Mesenchymal stem cell (in vitro differentiated cells and primary cell): ENCODE measurements at regions not wholly inside any gene's neighbourhood (a gene's known extent, or its start where the extent isn't known, plus 50 kb on each side); places are given as distances from the start of the nearest gene placed in this dataset.

Source experiments
- DNase-seq: peaks from one replicate; pipeline ENCODE4 v3.0.0-alpha.2; 2013
- H2AFZ ChIP-seq: one replicate; pipeline ENCODE4 v1.6.1; 2013; ENCODE audit warnings: low read depth, mild to moderate bottlenecking, control low read depth, inconsistent platforms, low read length, moderate library complexity
- H2AK5ac ChIP-seq: 2 replicates; pipeline ENCODE4 v1.6.1; 2013; ENCODE audit warnings: low read length, moderate library complexity, mild to moderate bottlenecking, inconsistent platforms; ENCODE audit not compliant: severe bottlenecking
- H2BK120ac ChIP-seq: one replicate; pipeline ENCODE4 v1.6.1; 2013; ENCODE audit warnings: low read depth, mild to moderate bottlenecking, inconsistent platforms, low read length, moderate library complexity
- H2BK12ac ChIP-seq, 2 experiments: one replicate each; pipeline ENCODE4 v1.6.1; 2013; ENCODE audit warnings: inconsistent platforms in 2 of 2, low read length in 2 of 2, mild to moderate bottlenecking in 2 of 2, moderate library complexity in 2 of 2, control low read depth in 1 of 2
- H2BK15ac ChIP-seq: one replicate; pipeline ENCODE4 v1.6.1; 2013; ENCODE audit warnings: mild to moderate bottlenecking, low read depth, inconsistent platforms; ENCODE audit not compliant: poor library complexity, severe bottlenecking
- H2BK5ac ChIP-seq: 2 replicates; pipeline ENCODE4 v1.6.1; 2013; ENCODE audit warnings: low read depth, mild to moderate bottlenecking, low read length, control low read depth, inconsistent platforms; ENCODE audit not compliant: poor library complexity, severe bottlenecking
- H3K14ac ChIP-seq, 2 experiments: one replicate each; pipeline ENCODE4 v1.6.1; 2013; ENCODE audit warnings: inconsistent platforms in 2 of 2, low read length in 2 of 2, control low read depth in 1 of 2, mild to moderate bottlenecking in 1 of 2, moderate library complexity in 1 of 2
- H3K18ac ChIP-seq, 2 experiments: one replicate each; pipeline ENCODE4 v1.6.1; 2013; ENCODE audit warnings: inconsistent platforms in 2 of 2, low read length in 2 of 2, control low read depth in 1 of 2, low read depth in 1 of 2, mild to moderate bottlenecking in 1 of 2
- H3K23ac ChIP-seq, 2 experiments: one replicate each; pipeline ENCODE4 v1.6.1; 2013; ENCODE audit warnings: inconsistent platforms in 2 of 2, low read length in 2 of 2, mild to moderate bottlenecking in 2 of 2, moderate library complexity in 2 of 2, control low read depth in 1 of 2
- H3K27ac ChIP-seq: 2 replicates; pipeline ENCODE4 v1.5.1; 2013; ENCODE audit warnings: mild to moderate bottlenecking, moderate library complexity, low read length, control low read depth, inconsistent platforms; ENCODE audit not compliant: poor library complexity, severe bottlenecking
- H3K27me3 ChIP-seq, 2 experiments: 2 replicates each; pipeline versions ENCODE4 v1.6.1 to v1.7.0; 2013; ENCODE audit warnings: low read length in 2 of 2, mild to moderate bottlenecking in 2 of 2, moderate library complexity in 2 of 2, control low read depth in 1 of 2, inconsistent platforms in 1 of 2; ENCODE audit not compliant: control insufficient read depth in 1 of 2, insufficient read depth in 1 of 2
- H3K36me3 ChIP-seq, 2 experiments: 2 replicates each; pipeline versions ENCODE4 v1.6.1 to v1.7.0; 2013; ENCODE audit warnings: low read length in 2 of 2, control low read depth in 1 of 2, inconsistent platforms in 1 of 2, low read depth in 1 of 2, mild to moderate bottlenecking in 1 of 2; ENCODE audit not compliant: insufficient read depth in 2 of 2, control insufficient read depth in 1 of 2
- H3K4ac ChIP-seq, 2 experiments: one replicate each; pipeline ENCODE4 v1.6.1; 2013; ENCODE audit warnings: inconsistent platforms in 2 of 2, low read length in 2 of 2, mild to moderate bottlenecking in 2 of 2, moderate library complexity in 2 of 2, control low read depth in 1 of 2, low read depth in 1 of 2
- H3K4me1 ChIP-seq: 2 replicates; pipeline ENCODE4 v1.6.1; 2013; ENCODE audit warnings: low read depth, low read length, control low read depth; ENCODE audit not compliant: control insufficient read depth, insufficient read depth
- H3K4me2 ChIP-seq: 2 replicates; pipeline ENCODE4 v1.6.1; 2013; ENCODE audit warnings: low read length, mild to moderate bottlenecking, inconsistent platforms; ENCODE audit not compliant: poor library complexity, severe bottlenecking
- H3K4me3 ChIP-seq, 2 experiments: 2 replicates each; pipeline versions ENCODE4 v1.5.1 to v1.7.0; 2013; ENCODE audit warnings: low read length in 2 of 2, mild to moderate bottlenecking in 2 of 2, control low read depth in 1 of 2, low read depth in 1 of 2; ENCODE audit not compliant: insufficient read depth in 1 of 2
- H3K79me1 ChIP-seq: replicated peaks from 2 replicates; pipeline ENCODE4 v1.6.1; 2013; ENCODE audit warnings: mild to moderate bottlenecking, control low read depth, low read length, inconsistent platforms; ENCODE audit not compliant: poor library complexity, severe bottlenecking
- H3K9ac ChIP-seq: 2 replicates; pipeline ENCODE4 v1.7.0; 2013; ENCODE audit warnings: mild to moderate bottlenecking, low read length, moderate library complexity
- H3K9me3 ChIP-seq: 2 replicates; pipeline ENCODE4 v1.7.0; 2013; ENCODE audit warnings: mild to moderate bottlenecking, low read length; ENCODE audit not compliant: control insufficient read depth
- H4K8ac ChIP-seq: one replicate; pipeline ENCODE4 v1.6.1; 2013; ENCODE audit warnings: inconsistent platforms, mild to moderate bottlenecking, low read length, moderate library complexity
- H4K91ac ChIP-seq: one replicate; pipeline ENCODE4 v1.6.1; 2013; ENCODE audit warnings: mild to moderate bottlenecking, low read length, inconsistent platforms
- WGBS: methylation state at CpG from one replicate; pipeline ENCODE4 v1.1.7; 2013; ENCODE audit warnings: mixed read lengths; 5-methylcytosine and 5-hydroxymethylcytosine counted together

DNA sequence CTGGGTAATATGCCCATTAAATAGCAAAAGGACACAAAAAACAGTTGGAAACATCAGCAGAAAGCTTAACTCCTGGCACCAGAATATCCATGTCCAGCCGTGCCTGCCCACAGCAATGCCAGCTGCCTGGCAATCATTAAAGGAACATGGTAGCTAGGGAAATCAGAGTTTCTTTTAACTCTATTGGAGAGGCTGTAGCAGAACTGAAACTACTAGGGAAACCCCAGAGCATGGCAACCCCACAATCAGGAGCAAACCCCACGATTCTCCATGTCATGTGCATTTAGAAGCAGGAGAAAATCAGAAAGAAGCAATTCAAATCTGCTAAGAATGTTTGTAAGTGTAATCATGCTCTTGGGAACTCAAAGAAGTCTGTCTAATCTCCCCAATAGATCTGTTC is 409.0 kb upstream of the SMIM21 start:
- Histone ChIP-seq H2BK15ac (no peak overlapping the region), H3K23ac (no peak overlapping the region), H2BK5ac (no peak overlapping the region), H3K4me2 (no peak overlapping the region), H3K4ac (no peak overlapping the region), H2BK120ac (no peak overlapping the region), H3K36me3 (no peaks in the 10 kb centered on the region), H3K9me3 (no peaks in the 10 kb centered on the region), H3K9ac (no peak overlapping the region), H2AK5ac (no peak overlapping the region), H3K27ac (no peak overlapping the region), H2AFZ (no peak overlapping the region), H3K79me1 (no peaks in the 10 kb centered on the region), H2BK12ac (no peak overlapping the region), H4K8ac (no peak overlapping the region), H4K91ac (no peak overlapping the region), H3K18ac (no peak overlapping the region), H3K14ac (no peak overlapping the region), H3K4me1 (no peaks in the 10 kb centered on the region), H3K4me3 (no peak overlapping the region), H3K27me3 (no peaks in the 10 kb centered on the region)
- no peak for DNase-seq
- WGBS: no CpG with 5 or more reads among the region's 2 CpGs

DNA sequence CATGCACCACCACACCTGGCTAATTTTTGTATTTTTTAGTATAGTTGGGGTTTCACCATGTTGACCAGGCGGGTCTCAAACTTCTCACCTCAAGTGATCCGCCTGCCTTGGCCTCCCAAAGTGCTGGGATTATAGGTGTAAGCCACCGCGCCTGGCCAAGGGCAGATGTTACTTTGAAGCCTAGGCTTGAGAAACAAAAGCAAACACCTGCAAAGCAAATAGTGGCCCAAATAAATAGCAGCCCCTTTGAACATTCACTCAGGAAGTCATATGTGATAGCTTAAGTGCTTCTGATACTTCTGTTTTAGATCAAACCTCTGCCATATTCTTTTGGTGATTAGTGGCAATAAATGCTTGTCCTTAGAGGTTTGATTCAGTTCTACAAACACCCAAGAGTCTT is 404.5 kb upstream of the SMIM21 start:
- no peak overlapping the region for H3K27ac ChIP-seq
- no peak overlapping the region for H3K14ac ChIP-seq
- H3K79me1 ChIP-seq: no peaks in the 10 kb centered on the region
- no peak overlapping the region for H2BK5ac ChIP-seq
- H2AFZ ChIP-seq: no peak overlapping the region
- no peak overlapping the region for H3K18ac ChIP-seq
- H3K36me3 ChIP-seq: no peaks in the 10 kb centered on the region
- no peak overlapping the region for H2BK120ac ChIP-seq
- H3K4ac ChIP-seq: no peak overlapping the region
- no peaks in the 10 kb centered on the region for H3K9me3 ChIP-seq
- DNase-seq: no peak
- no peaks in the 10 kb centered on the region for H3K4me1 ChIP-seq
- WGBS: 83% methylated on average over 2 of the region's 4 CpGs
- H2BK12ac ChIP-seq: no peak overlapping the region
- H3K4me3 ChIP-seq: no peak overlapping the region
- H4K91ac ChIP-seq: no peak overlapping the region
- no peaks in the 10 kb centered on the region for H3K27me3 ChIP-seq
- H3K4me2 ChIP-seq: no peak overlapping the region
- no peak overlapping the region for H3K9ac ChIP-seq
- no peak overlapping the region for H4K8ac ChIP-seq
- H3K23ac ChIP-seq: no peak overlapping the region
- no peak overlapping the region for H2AK5ac ChIP-seq
- no peak overlapping the region for H2BK15ac ChIP-seq

DNA sequence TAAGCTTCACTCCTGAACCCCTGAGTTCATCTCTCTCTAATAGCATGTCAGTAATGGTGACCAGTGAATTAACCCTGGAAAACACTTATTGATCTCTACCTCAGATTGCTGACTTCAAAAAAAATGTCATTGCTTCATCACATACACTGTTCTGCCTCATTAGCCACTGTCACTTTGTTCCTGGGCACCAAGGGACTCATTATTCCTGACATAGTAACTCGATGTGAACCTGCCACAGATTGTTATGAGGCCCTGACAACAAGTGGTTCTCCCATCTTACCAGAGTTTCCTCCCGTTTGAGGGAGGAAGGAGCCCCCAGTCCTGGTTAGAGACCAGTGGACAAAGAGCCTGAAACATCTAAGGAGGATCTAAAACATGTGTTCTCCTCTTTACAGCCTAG is 403.3 kb upstream of the SMIM21 start:
- no peak overlapping the region for H3K18ac ChIP-seq
- 79% methylated on average over 2 of the region's 2 CpGs for WGBS
- H3K27ac ChIP-seq: no peak overlapping the region
- H3K9ac ChIP-seq: no peak overlapping the region
- no peak overlapping the region for H2BK12ac ChIP-seq
- no peaks in the 10 kb centered on the region for H3K4me1 ChIP-seq
- H3K4me2 ChIP-seq: no peak overlapping the region
- no peak overlapping the region for H3K4me3 ChIP-seq
- H2AFZ ChIP-seq: no peak overlapping the region
- H3K23ac ChIP-seq: no peak overlapping the region
- no peak for DNase-seq
- no peak overlapping the region for H2BK15ac ChIP-seq
- H2AK5ac ChIP-seq: no peak overlapping the region
- H4K8ac ChIP-seq: no peak overlapping the region
- H3K9me3 ChIP-seq: no peaks in the 10 kb centered on the region
- no peak overlapping the region for H4K91ac ChIP-seq
- H3K4ac ChIP-seq: no peak overlapping the region
- no peak overlapping the region for H3K14ac ChIP-seq
- H2BK5ac ChIP-seq: no peak overlapping the region
- H3K36me3 ChIP-seq: no peaks in the 10 kb centered on the region
- H3K79me1 ChIP-seq: no peaks in the 10 kb centered on the region
- no peak overlapping the region for H2BK120ac ChIP-seq
- no peaks in the 10 kb centered on the region for H3K27me3 ChIP-seq

DNA sequence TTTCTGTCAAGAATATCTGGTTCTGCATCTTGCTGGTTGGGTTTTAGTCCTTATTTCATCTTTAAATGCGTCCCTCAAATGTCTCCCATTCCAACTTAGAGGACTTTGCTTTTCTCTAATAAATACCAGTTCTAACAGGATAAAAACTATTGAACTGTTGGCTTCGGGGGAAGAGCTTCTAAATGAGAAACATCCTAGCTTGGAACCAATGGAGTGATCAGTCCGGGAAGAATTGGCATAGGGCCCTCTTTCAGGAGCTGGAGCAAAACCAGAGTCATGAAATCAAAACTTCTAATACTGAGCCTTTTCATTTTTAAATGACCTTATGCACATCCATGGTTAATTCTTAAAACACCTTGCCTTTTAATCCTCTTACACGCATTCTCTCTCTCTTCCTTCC is 401.6 kb upstream of the SMIM21 start:
- H2AK5ac ChIP-seq: no peak overlapping the region

More for the DNA sequence above, 401.6 kb upstream of the SMIM21 start:
- H2AFZ ChIP-seq: no peak overlapping the region
- no peak overlapping the region for H2BK12ac ChIP-seq
- H3K4me2 ChIP-seq: no peak overlapping the region
- 99% methylated on average over 3 of the region's 4 CpGs for WGBS
- H3K36me3 ChIP-seq: no peaks in the 10 kb centered on the region
- no peak overlapping the region for H3K14ac ChIP-seq
- no peak overlapping the region for H2BK5ac ChIP-seq
- H3K9me3 ChIP-seq: no peaks in the 10 kb centered on the region
- no peak for DNase-seq
- no peaks in the 10 kb centered on the region for H3K79me1 ChIP-seq
- no peak overlapping the region for H3K4me3 ChIP-seq
- no peaks in the 10 kb centered on the region for H3K27me3 ChIP-seq
- no peak overlapping the region for H3K23ac ChIP-seq
- no peak overlapping the region for H3K9ac ChIP-seq
- no peak overlapping the region for H4K91ac ChIP-seq
- no peak overlapping the region for H3K18ac ChIP-seq
- no peak overlapping the region for H2BK120ac ChIP-seq
- no peak overlapping the region for H3K27ac ChIP-seq
- H2BK15ac ChIP-seq: no peak overlapping the region
- no peak overlapping the region for H4K8ac ChIP-seq
- no peak overlapping the region for H3K4ac ChIP-seq
- H3K4me1 ChIP-seq: no peaks in the 10 kb centered on the region
